Sigmoid colon (tissue), 6 donors: ENCODE measurements at regions not wholly inside any gene's neighbourhood (a gene's known extent, or its start where the extent isn't known, plus 50 kb on each side); places are given as distances from the start of the nearest gene placed in this dataset.
A peak's percentile ranks its signal among the peaks of the same experiment; 100 is the strongest.

Experiments used
- DNase-seq: peaks from one replicate; pipeline ENCODE4 v3.0.0-alpha.2; 2019
- H3K27ac ChIP-seq, 4 donors: fragments of 200-600 bp; sonication (generic); one replicate each; pipeline ENCODE4 v1.5.1; 2016 to 2019; ENCODE audit warnings: mild to moderate bottlenecking in 1 of 4
- H3K27me3 ChIP-seq, 3 donors: fragments of 200-600 bp; sonication (generic); one replicate each; pipeline ENCODE4 v1.5.1; 2019; ENCODE audit warnings: mild to moderate bottlenecking in 1 of 3
- H3K36me3 ChIP-seq, 4 donors: fragments of 200-600 bp; sonication (generic); one replicate each; pipeline ENCODE4 v1.5.1; 2016 to 2019
- H3K4me1 ChIP-seq, 4 donors: fragments of 200-600 bp; sonication (generic); one replicate each; pipeline ENCODE4 v1.5.1; 2017 to 2019
- H3K4me3 ChIP-seq, 4 donors: fragments of 200-600 bp; sonication (generic); one replicate each; pipeline ENCODE4 v1.5.1; 2017 to 2019; ENCODE audit warnings: mild to moderate bottlenecking in 2 of 4, moderate library complexity in 1 of 4
- H3K9me3 ChIP-seq, 4 donors: fragments of 200-600 bp in 3 of 4; sonication (generic) in 3 of 4; one replicate each; pipeline versions ENCODE4 v1.5.1 to v1.6.1; 2013 to 2019
- EP300 ChIP-seq, 4 donors: sonication (generic); formaldehyde crosslinking; IDR thresholded peaks; one replicate each; pipeline ENCODE4 v1.6.1; 2017; ENCODE audit warnings: antibody characterized with exemption in 4 of 4
- POLR2A ChIP-seq, 2 donors: fragments of 450-650 bp; IDR thresholded peaks; one replicate each; pipeline ENCODE4 v1.6.1; 2016; ENCODE audit warnings: antibody characterized with exemption in 2 of 2, mild to moderate bottlenecking in 2 of 2, moderate library complexity in 2 of 2
- POLR2AphosphoS5 ChIP-seq, 4 donors: sonication (generic); formaldehyde crosslinking; IDR thresholded peaks; one replicate each; pipeline ENCODE4 v1.6.1; 2017; ENCODE audit warnings: antibody characterized with exemption in 4 of 4
- WGBS, 2 donors: extraction: QIAGEN DNeasy Blood & Tissue Kit; methylation state at CpG; one replicate each; pipeline ENCODE4 v1.1.7; 2013; 5-methylcytosine and 5-hydroxymethylcytosine counted together
- intact Hi-C: fragments of 100-400 bp; cut with DNase I; formaldehyde crosslinking; loops from one replicate; pipeline ENCODE4 v1.15.1; 2023
- TF ChIP-seq, protein P1 (sequence below), 4 experiments: fragments of 450-650 bp in 3 of 4; fragments of 200-600 bp in 1 of 4; IDR thresholded peaks; one replicate each; pipeline ENCODE4 v1.5.1; 2016 to 2019; ENCODE audit warnings: antibody characterized with exemption in 4 of 4, mild to moderate bottlenecking in 3 of 4, moderate library complexity in 2 of 4
- donor health status: healthy with polysubstance abuse.
- donor health status: healthy.

DNA sequence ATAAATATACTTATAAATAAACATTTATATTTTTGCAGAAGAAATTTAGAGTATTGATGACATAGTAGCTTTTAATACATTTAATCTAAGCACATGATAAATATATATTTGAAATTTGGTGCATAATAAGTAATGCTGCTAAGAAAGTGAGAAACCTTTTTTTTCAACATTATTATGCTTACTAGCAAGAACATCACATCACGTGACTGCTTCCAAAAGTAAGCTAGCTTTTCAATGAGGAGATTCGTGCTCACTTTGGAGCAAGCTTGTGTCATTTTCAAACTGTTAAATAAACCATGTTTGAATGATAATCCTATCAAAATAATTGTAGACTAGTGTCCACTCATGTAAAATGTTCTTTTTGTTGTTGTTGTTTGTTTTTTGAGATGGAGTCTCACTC lies 109.0 kb upstream of the SLC4A7 start:
- Histone ChIP-seq H3K27me3 (no peaks in the 10 kb centered on the region), H3K9me3 (no peaks in the 10 kb centered on the region), H3K4me3 (no peak overlapping the region), H3K36me3 (no peaks in the 10 kb centered on the region), H3K4me1 (peaks cover 0 to 58% (median 50%) of the 10 kb centered on the region in 4 donors), H3K27ac (no peak overlapping the region)
- no peak for TF ChIP-seq POLR2AphosphoS5 (IDR thresholded peaks at IDR 0.05)
- no peak for TF ChIP-seq EP300 (IDR thresholded peaks at IDR 0.05)
- no peak for TF ChIP-seq POLR2A (IDR thresholded peaks at IDR 0.05)
- TF ChIP-seq, protein P1, sequence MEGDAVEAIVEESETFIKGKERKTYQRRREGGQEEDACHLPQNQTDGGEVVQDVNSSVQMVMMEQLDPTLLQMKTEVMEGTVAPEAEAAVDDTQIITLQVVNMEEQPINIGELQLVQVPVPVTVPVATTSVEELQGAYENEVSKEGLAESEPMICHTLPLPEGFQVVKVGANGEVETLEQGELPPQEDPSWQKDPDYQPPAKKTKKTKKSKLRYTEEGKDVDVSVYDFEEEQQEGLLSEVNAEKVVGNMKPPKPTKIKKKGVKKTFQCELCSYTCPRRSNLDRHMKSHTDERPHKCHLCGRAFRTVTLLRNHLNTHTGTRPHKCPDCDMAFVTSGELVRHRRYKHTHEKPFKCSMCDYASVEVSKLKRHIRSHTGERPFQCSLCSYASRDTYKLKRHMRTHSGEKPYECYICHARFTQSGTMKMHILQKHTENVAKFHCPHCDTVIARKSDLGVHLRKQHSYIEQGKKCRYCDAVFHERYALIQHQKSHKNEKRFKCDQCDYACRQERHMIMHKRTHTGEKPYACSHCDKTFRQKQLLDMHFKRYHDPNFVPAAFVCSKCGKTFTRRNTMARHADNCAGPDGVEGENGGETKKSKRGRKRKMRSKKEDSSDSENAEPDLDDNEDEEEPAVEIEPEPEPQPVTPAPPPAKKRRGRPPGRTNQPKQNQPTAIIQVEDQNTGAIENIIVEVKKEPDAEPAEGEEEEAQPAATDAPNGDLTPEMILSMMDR (IDR thresholded peaks at IDR 0.05) = no peak
- intact Hi-C loops = loop anchor here (5.0 kb wide), 1 partner anchor 39 kb away; no protein-coding TSS in a partner anchor
- WGBS, 2 donors = 92 to 97% methylated on average over 2 of the region's 2 CpGs
- no peak for DNase-seq

DNA sequence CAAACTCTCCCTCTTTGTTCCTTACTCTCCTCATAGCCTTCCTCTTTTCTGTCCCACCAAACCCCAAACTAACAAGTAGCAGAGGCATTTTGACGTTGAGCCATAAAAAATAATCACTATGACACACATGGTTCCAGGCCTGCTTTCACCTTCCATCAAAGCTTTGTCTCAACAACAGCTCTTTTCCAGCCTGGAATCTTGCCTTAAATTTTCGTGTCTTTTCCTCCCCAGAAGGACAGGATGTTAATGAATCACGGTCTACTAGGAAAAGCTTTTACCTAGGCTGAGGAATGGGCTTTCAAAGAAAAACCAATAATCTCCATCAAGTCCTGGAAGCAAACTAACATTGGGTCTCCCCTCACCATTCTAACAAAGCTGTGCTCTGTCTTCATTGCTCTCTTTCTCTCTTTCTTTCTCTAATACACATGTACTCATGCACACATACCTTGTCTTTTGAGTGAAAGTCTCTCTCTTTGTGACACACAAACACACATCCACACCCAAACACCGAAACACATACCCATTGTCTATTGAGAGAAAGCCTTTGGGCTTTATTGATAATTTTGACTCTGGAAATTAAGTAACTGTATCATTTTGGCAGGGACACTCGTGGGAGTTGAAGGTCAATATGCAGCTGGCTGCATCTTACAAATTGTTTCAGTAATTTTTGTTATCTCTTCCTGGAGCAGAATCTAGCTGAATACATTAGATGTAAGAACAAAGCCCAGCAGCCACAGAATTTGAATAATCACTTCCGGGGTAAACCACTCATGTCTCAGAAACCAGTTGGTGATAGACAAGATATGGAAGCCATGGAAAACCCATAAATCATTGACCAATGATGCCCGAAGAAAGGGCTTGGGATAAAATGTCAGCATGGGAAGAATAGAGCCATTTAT lies 107.4 kb upstream of the SLC4A7 start:
- Histone ChIP-seq H3K27me3 (no peaks in the 10 kb centered on the region), H3K9me3 (no peaks in the 10 kb centered on the region), H3K4me1 (peaks cover 0 to 48% (median 43%) of the 10 kb centered on the region in 4 donors), H3K36me3 (no peaks in the 10 kb centered on the region), H3K27ac (peak overlapping the region; percentile 66 to 70 (median 70)), H3K4me3 (no peak overlapping the region)
- WGBS, 2 donors = 51 to 60% methylated on average over 7 of the region's 7 CpGs
- intact Hi-C loops = loop anchor here (5.0 kb wide), 1 partner anchor 41 kb away; no protein-coding TSS in a partner anchor
- TF ChIP-seq POLR2A (IDR thresholded peaks at IDR 0.05) (no peak), POLR2AphosphoS5 (IDR thresholded peaks at IDR 0.05) (no peak), EP300 (IDR thresholded peaks at IDR 0.05) (no peak)
- TF ChIP-seq, protein P1 (IDR thresholded peaks at IDR 0.05) = no peak
- no peak for DNase-seq

DNA sequence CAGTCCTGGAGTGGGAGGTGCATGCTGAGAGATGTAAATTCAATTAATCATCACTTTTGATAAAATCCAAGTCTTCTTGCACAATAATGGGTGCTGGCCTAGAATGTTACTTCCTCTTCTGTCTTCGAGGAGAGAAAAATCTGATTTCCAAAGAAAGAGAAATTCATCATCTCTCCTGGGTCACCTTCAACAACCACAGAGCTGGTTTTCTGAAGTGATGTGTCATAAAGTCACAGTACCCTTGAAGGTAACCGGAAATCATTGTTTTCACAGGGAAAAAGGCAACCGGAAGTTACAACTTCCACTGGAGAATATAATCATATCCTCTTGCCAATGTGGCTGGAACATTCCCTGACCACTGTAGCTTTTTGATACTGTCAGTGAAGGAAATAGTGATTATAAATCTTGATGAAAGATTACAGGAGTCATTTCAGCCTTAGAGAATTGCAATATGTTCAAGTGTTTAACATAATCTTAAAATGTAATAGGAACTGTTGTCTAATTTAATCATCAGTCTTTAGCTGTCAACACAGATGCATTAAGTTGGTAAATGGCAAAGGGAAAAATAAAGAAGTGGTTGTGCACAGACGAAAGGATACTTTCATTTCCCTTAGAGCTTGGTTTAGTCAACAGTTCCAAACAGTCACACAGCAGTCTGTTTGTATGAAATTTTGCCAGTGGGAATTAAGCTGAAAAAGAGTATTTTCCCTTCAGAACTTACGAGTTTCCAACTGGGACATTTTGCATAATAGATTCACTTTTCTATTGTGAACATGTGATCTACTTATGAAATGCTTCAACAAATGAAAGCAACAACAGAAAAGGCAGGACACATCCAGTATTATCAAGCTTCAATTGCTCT lies 106.5 kb upstream of the SLC4A7 start:
- Histone ChIP-seq H3K4me1 (peaks cover 0 to 39% (median 36%) of the 10 kb centered on the region in 4 donors), H3K9me3 (no peaks in the 10 kb centered on the region), H3K27ac (peak overlapping the region; percentile 66 to 70 (median 70)), H3K27me3 (no peaks in the 10 kb centered on the region), H3K4me3 (no peak overlapping the region), H3K36me3 (no peaks in the 10 kb centered on the region)
- intact Hi-C loops = loop anchor here (5.0 kb wide), 1 partner anchor 42 kb away; no protein-coding TSS in a partner anchor
- TF ChIP-seq, protein P1 (IDR thresholded peaks at IDR 0.05) = no peak
- TF ChIP-seq POLR2AphosphoS5 (IDR thresholded peaks at IDR 0.05) = peak in 3 of 4 donors; percentile 17 to 22 (median 18)
- DNase-seq = no peak
- whole genome bisulfite sequencing, 2 donors = 28 to 54% methylated on average over 5 of the region's 5 CpGs

DNA sequence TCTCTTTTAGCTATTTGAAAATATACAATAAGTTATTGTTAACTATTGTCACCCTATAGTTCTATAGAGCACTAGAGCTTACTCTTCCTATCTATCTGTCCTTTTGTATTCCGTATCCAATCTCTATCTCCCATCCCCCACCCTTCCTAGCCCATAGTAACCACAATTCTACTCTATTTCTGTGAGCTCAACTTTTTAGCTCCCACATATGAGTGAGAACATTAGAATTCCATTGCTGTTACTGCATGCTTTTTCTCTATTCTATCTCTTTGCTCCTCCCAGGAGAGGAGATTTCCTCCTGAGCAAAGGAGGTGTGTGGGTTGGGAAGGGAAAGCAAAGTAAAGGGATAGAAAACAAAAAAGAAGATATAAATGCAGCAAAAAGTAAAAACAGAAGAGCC lies 105.6 kb upstream of the SLC4A7 start:
- Histone ChIP-seq H3K4me1 (peaks cover 0 to 35% (median 32%) of the 10 kb centered on the region in 4 donors), H3K9me3 (no peaks in the 10 kb centered on the region), H3K27me3 (no peaks in the 10 kb centered on the region), H3K4me3 (no peak overlapping the region), H3K27ac (peak overlapping the region; percentile 66 to 70 (median 70)), H3K36me3 (no peaks in the 10 kb centered on the region)
- TF ChIP-seq EP300 (IDR thresholded peaks at IDR 0.05) (no peak), POLR2A (IDR thresholded peaks at IDR 0.05) (no peak), POLR2AphosphoS5 (IDR thresholded peaks at IDR 0.05) (no peak)
- TF ChIP-seq, protein P1 (IDR thresholded peaks at IDR 0.05) = no peak
- no peak for DNase-seq
- 91 to 97% methylated on average over 1 of the region's 1 CpG for WGBS, 2 donors
- intact Hi-C loops = loop anchor here (5.0 kb wide), 1 partner anchor 43 kb away; no protein-coding TSS in a partner anchor
